H1 (cell line): ENCODE measurements at regions not wholly inside any gene's neighbourhood (a gene's known extent, or its start where the extent isn't known, plus 50 kb on each side); places are given as distances from the start of the nearest gene placed in this dataset.

Experiments
- CTCF ChIA-PET: fragments of 300-600 bp; sonication (Branson Sonifier 250); formaldehyde crosslinking; loops from one replicate; lab custom pipeline; 2021; ENCODE audit not compliant: partially characterized antibody; lab: Charles Lee
- POLR2A ChIA-PET: fragments of 300-600 bp; sonication (Branson Sonifier 250); formaldehyde crosslinking; loops from one replicate; lab custom pipeline; 2021; ENCODE audit warnings: inconsistent platforms; ENCODE audit not compliant: partially characterized antibody; lab: Charles Lee
- DNase-seq, 2 experiments: peaks; one replicate each; pipeline versions ENCODE4 v3.0.0 to v3.0.0-alpha.2; 2010 to 2022; ENCODE audit warnings: low spot score in 2 of 2, low read depth in 1 of 2, mixed read lengths in 1 of 2
- FAIRE-seq: peaks from 2 replicates; lab custom pipeline; 2011; peaks lifted over from hg19 to GRCh38; lab: Jason Lieb, UNC
- H2AFZ ChIP-seq: 2 replicates; pipeline ENCODE4 v1.8.1; 2012; ENCODE audit warnings: low read length, inconsistent platforms
- H2AK5ac ChIP-seq: 2 replicates; pipeline ENCODE4 v1.6.1; 2013; ENCODE audit warnings: low read depth, low read length
- H2BK120ac ChIP-seq: replicated peaks from 2 replicates; pipeline ENCODE3; 2013; ENCODE audit warnings: low read depth, low read length, inconsistent platforms
- H2BK12ac ChIP-seq: 2 replicates; pipeline ENCODE4 v1.6.1; 2013; ENCODE audit warnings: low read depth, low read length
- H2BK15ac ChIP-seq: 2 replicates; pipeline ENCODE4 v1.6.1; 2013; ENCODE audit warnings: low read length
- H2BK20ac ChIP-seq: 2 replicates; pipeline ENCODE4 v1.6.1; 2013; ENCODE audit warnings: low read length
- H2BK5ac ChIP-seq: 2 replicates; pipeline ENCODE4 v1.6.1; 2013; ENCODE audit warnings: low read depth, low read length
- H3K14ac ChIP-seq: 2 replicates; pipeline ENCODE4 v1.6.1; 2013; ENCODE audit warnings: inconsistent platforms; ENCODE audit not compliant: insufficient read length
- H3K18ac ChIP-seq: 2 replicates; pipeline ENCODE4 v1.6.1; 2013; ENCODE audit warnings: low read length; ENCODE audit errors: extremely low read depth
- H3K23ac ChIP-seq: 2 replicates; pipeline ENCODE4 v1.6.1; 2013; ENCODE audit warnings: inconsistent platforms; ENCODE audit not compliant: insufficient read length
- H3K23me2 ChIP-seq: 2 replicates; pipeline ENCODE4 v1.6.1; 2013; ENCODE audit warnings: low read depth, low read length
- H3K27ac ChIP-seq: 2 replicates; pipeline ENCODE4 v1.6.1; 2011; ENCODE audit warnings: low read depth, low read length, inconsistent platforms
- H3K27me3 ChIP-seq, 4 experiments: replicated peaks in 1 of 4; 1 replicate in 1 of 4; 2 replicates in 3 of 4; pipeline versions ENCODE4 v1.6.1 to v1.8.1; 2011 to 2013; ENCODE audit warnings: low read length in 3 of 4, mild to moderate bottlenecking in 3 of 4, inconsistent platforms in 2 of 4, mixed read lengths in 2 of 4, moderate library complexity in 1 of 4; ENCODE audit not compliant: control insufficient read depth in 3 of 4, insufficient read depth in 3 of 4; ENCODE audit errors: extremely low read depth in 1 of 4
- H3K36me3 ChIP-seq, 4 experiments: 2 replicates each; pipeline versions ENCODE4 v1.6.1 to v1.8.1; 2011 to 2013; ENCODE audit warnings: mild to moderate bottlenecking in 4 of 4, low read length in 3 of 4, moderate library complexity in 2 of 4, control low read depth in 1 of 4, inconsistent platforms in 1 of 4; ENCODE audit not compliant: insufficient read depth in 4 of 4, control insufficient read depth in 2 of 4
- H3K4ac ChIP-seq: replicated peaks from 2 replicates; pipeline ENCODE3; 2013; ENCODE audit warnings: low read length, low read depth, mixed read lengths, inconsistent platforms; ENCODE audit not compliant: insufficient read length
- H3K4me1 ChIP-seq, 4 experiments: replicated peaks in 1 of 4; 1 replicate in 1 of 4; 2 replicates in 3 of 4; pipeline versions ENCODE4 v1.6.1 to v1.8.1; 2011 to 2013; ENCODE audit warnings: low read length in 3 of 4, inconsistent platforms in 2 of 4, mixed read lengths in 1 of 4; ENCODE audit not compliant: insufficient read depth in 4 of 4, control insufficient read depth in 3 of 4
- H3K4me2 ChIP-seq, 2 experiments: 2 replicates each; pipeline versions ENCODE4 v1.6.1 to v1.8.1; 2011 to 2013; ENCODE audit warnings: low read depth in 2 of 2, low read length in 2 of 2, control low read depth in 1 of 2, inconsistent platforms in 1 of 2, mild to moderate bottlenecking in 1 of 2; ENCODE audit not compliant: insufficient read depth in 1 of 2
- H3K4me3 ChIP-seq, 4 experiments: fragments of 200-600, 300-600 bp in 1 of 4; sonication (generic), shearing (Covaris generic), sonication (Bioruptor Twin) in 1 of 4; 2 replicates each; pipeline versions ENCODE4 v1.5.1 to v1.8.1; 2011 to 2016; ENCODE audit warnings: low read length in 4 of 4, low read depth in 3 of 4, control low read depth in 2 of 4, inconsistent platforms in 2 of 4, mild to moderate bottlenecking in 2 of 4, mixed read lengths in 1 of 4, moderate library complexity in 1 of 4; ENCODE audit not compliant: insufficient read depth in 2 of 4; ENCODE audit errors: extremely low read depth in 1 of 4
- H3K56ac ChIP-seq: replicated peaks from 2 replicates; pipeline ENCODE3; 2013; ENCODE audit warnings: low read depth, mild to moderate bottlenecking, mixed read lengths, low read length, inconsistent platforms; ENCODE audit not compliant: insufficient read length
- H3K79me1 ChIP-seq: 2 replicates; pipeline ENCODE4 v1.6.1; 2013; ENCODE audit warnings: low read depth, low read length, control low read depth
- H3K79me2 ChIP-seq, 2 experiments: 2 replicates each; pipeline versions ENCODE4 v1.6.1 to v1.8.1; 2012 to 2013; ENCODE audit warnings: low read length in 2 of 2, mild to moderate bottlenecking in 2 of 2, inconsistent platforms in 1 of 2; ENCODE audit not compliant: insufficient read depth in 2 of 2, control insufficient read depth in 1 of 2
- H3K9ac ChIP-seq, 4 experiments: replicated peaks in 1 of 4; 1 replicate in 1 of 4; 2 replicates in 3 of 4; pipeline versions ENCODE4 v1.6.1 to v1.8.1; 2011 to 2013; ENCODE audit warnings: low read depth in 3 of 4, low read length in 3 of 4, control low read depth in 2 of 4, mild to moderate bottlenecking in 2 of 4, moderate library complexity in 2 of 4, inconsistent platforms in 1 of 4; ENCODE audit errors: extremely low read depth in 1 of 4
- H3K9me3 ChIP-seq, 2 experiments: 2 replicates each; pipeline versions ENCODE4 v1.6.1 to v1.8.1; 2012 to 2013; ENCODE audit warnings: mild to moderate bottlenecking in 2 of 2, moderate library complexity in 2 of 2, control low read depth in 1 of 2, inconsistent platforms in 1 of 2, low read depth in 1 of 2, low read length in 1 of 2, mixed read lengths in 1 of 2; ENCODE audit not compliant: insufficient read depth in 2 of 2
- H4K20me1 ChIP-seq, 2 experiments: replicated peaks in 1 of 2; 2 replicates each; pipeline versions ENCODE3 to v1.8.1; 2011 to 2013; ENCODE audit warnings: inconsistent platforms in 2 of 2, low read length in 2 of 2, mild to moderate bottlenecking in 1 of 2; ENCODE audit not compliant: insufficient read depth in 2 of 2, control insufficient read depth in 1 of 2
- H4K5ac ChIP-seq: 2 replicates; pipeline ENCODE4 v1.6.1; 2013; ENCODE audit warnings: low read length, low read depth, mixed read lengths, inconsistent platforms; ENCODE audit not compliant: insufficient read length
- H4K8ac ChIP-seq: 2 replicates; pipeline ENCODE4 v1.8.0; 2013; ENCODE audit warnings: mild to moderate bottlenecking, moderate library complexity, low read length, inconsistent platforms; ENCODE audit not compliant: insufficient read depth; ENCODE audit errors: extremely low read depth
- H4K91ac ChIP-seq: replicated peaks from 2 replicates; pipeline ENCODE3; 2013; ENCODE audit warnings: low read length, mixed read lengths, inconsistent platforms; ENCODE audit not compliant: insufficient read length
- CHD2 ChIP-seq: IDR thresholded peaks from 2 replicates; pipeline ENCODE4 v1.6.1; 2012; ENCODE audit warnings: low read length, improper control_type of control experiment
- PHF8 ChIP-seq: fragments of 200-600 bp; sonication (generic); conservative IDR thresholded peaks from 2 replicates; pipeline ENCODE4 v1.7.1; 2012; ENCODE audit warnings: low read depth, mild to moderate bottlenecking, inconsistent platforms, low read length, moderate library complexity
- YY1 ChIP-seq: IDR thresholded peaks from 2 replicates; pipeline ENCODE4 v1.6.1; 2011; ENCODE audit warnings: low read depth, mild to moderate bottlenecking, low read length
- WGBS, 2 experiments: shearing (Covaris generic) in 1 of 2; methylation state at CpG; one replicate each; pipeline versions ENCODE4 v1.1.6 to v1.1.7; 2013 to 2015; ENCODE audit warnings: low lambda C conversion rate in 2 of 2, mixed read lengths in 2 of 2, inconsistent platforms in 1 of 2, low coverage in 1 of 2, missing lambda C conversion rate in 1 of 2; ENCODE audit not compliant: insufficient replicate concordance in 2 of 2, insufficient coverage in 1 of 2, insufficient read length in 1 of 2; ENCODE audit errors: extremely low coverage in 1 of 2, missing lambda C conversion rate in 1 of 2; 5-methylcytosine and 5-hydroxymethylcytosine counted together

GRCh38 chrX:110600745-110601310, 194.8 kb downstream of the CHRDL1 start:
- H3K4me2 ChIP-seq, result no peak overlapping the region
- H2AK5ac ChIP-seq, result no peak overlapping the region
- H3K18ac ChIP-seq, result no peak overlapping the region
- H3K9ac ChIP-seq, result no peak overlapping the region
- H2AFZ ChIP-seq, result no peak overlapping the region
- no peak overlapping the region for H3K27ac ChIP-seq
- H2BK5ac ChIP-seq, result no peak overlapping the region
- no peak overlapping the region for H3K23ac ChIP-seq
- CTCF ChIA-PET, result no interaction called here
- H3K4ac ChIP-seq, result no peak overlapping the region
- no peak overlapping the region for H4K5ac ChIP-seq
- H3K79me1 ChIP-seq, result no peaks in the 10 kb centered on the region
- no peaks in the 10 kb centered on the region for H3K36me3 ChIP-seq
- H2BK15ac ChIP-seq, result no peak overlapping the region
- H2BK120ac ChIP-seq, result no peak overlapping the region
- H3K56ac ChIP-seq, result no peak overlapping the region
- peaks cover 0 to 2% of the 10 kb centered on the region in 2 experiments; a peak in 1 of 4 replicates for H3K9me3 ChIP-seq
- H3K14ac ChIP-seq, result no peak overlapping the region
- no peaks in the 10 kb centered on the region for H3K27me3 ChIP-seq
- peaks cover 0 to 6% (median 0%) of the 10 kb centered on the region in 4 experiments; a peak in 1 of 7 replicates for H3K4me1 ChIP-seq
- no peak overlapping the region for H2BK20ac ChIP-seq
- no peaks in the 10 kb centered on the region for H3K23me2 ChIP-seq
- H4K8ac ChIP-seq, result 0 out of 2 replicates have a peak overlapping the region, but pooled peaks have one; percentile 3
- no peak overlapping the region for H4K91ac ChIP-seq
- no peak overlapping the region for H3K4me3 ChIP-seq
- no peaks in the 10 kb centered on the region for H4K20me1 ChIP-seq
- POLR2A ChIA-PET, result no interaction called here
- DNase-seq (no peak), FAIRE-seq (no peak)
- H2BK12ac ChIP-seq, result no peak overlapping the region; the same call in 1 of the 2 replicates
- no peaks in the 10 kb centered on the region for H3K79me2 ChIP-seq
- 93% methylated on average over 5 of the region's 8 CpGs; no CpG with 5 or more reads in 1 of the 2 experiments for WGBS, 2 experiments
- TF ChIP-seq YY1, result no peak
- no peak for TF ChIP-seq CHD2
- TF ChIP-seq PHF8, result no peak
